Loucy (cell line): ENCODE measurements at regions not wholly inside any gene's neighbourhood (a gene's known extent, or its start where the extent isn't known, plus 50 kb on each side); places are given as distances from the start of the nearest gene placed in this dataset.
"Not testable (repeated sequence)": the region's sequence is repeated elsewhere in the genome, so short reads cannot be mapped to it uniquely, and the experiment has no call there.

Source experiments
- H2AFZ ChIP-seq: fragments of 200-600 bp; sonication (generic); 2 replicates; pipeline ENCODE4 v1.6.0; 2016; ENCODE audit warnings: antibody characterized with exemption, mild to moderate bottlenecking, low read length, moderate library complexity
- H3F3A ChIP-seq: fragments of 200-600 bp; 2 replicates; pipeline ENCODE4 v1.6.0; 2016; ENCODE audit warnings: antibody characterized with exemption, low read depth, mild to moderate bottlenecking
- H3K27me3 ChIP-seq: fragments of 200-600 bp; sonication (generic); 2 replicates; pipeline ENCODE4 v1.6.1; 2014; ENCODE audit warnings: low read length, mild to moderate bottlenecking; ENCODE audit not compliant: insufficient read depth, poor library complexity, severe bottlenecking
- H3K36me3 ChIP-seq: fragments of 200-600 bp; sonication (generic); 2 replicates; pipeline ENCODE4 v1.6.1; 2016; ENCODE audit warnings: low read length; ENCODE audit not compliant: insufficient read depth
- H3K4me1 ChIP-seq: fragments of 200-600 bp; sonication (generic); 2 replicates; pipeline ENCODE4 v1.5.1; 2014; ENCODE audit warnings: low read length, mild to moderate bottlenecking; ENCODE audit not compliant: insufficient read depth, poor library complexity, severe bottlenecking
- H3K4me2 ChIP-seq: fragments of 200-600 bp; sonication (generic); 2 replicates; pipeline ENCODE4 v1.6.0; 2014; ENCODE audit warnings: antibody characterized with exemption, low read length, low read depth, mild to moderate bottlenecking; ENCODE audit not compliant: poor library complexity, severe bottlenecking
- H3K4me3 ChIP-seq: fragments of 200-600 bp; sonication (generic); 2 replicates; pipeline ENCODE4 v1.5.1; 2014; ENCODE audit warnings: low read length, mild to moderate bottlenecking, mixed read lengths; ENCODE audit not compliant: poor library complexity, severe bottlenecking
- H3K79me2 ChIP-seq: fragments of 200-600 bp; sonication (generic); 2 replicates; pipeline ENCODE4 v1.6.1; 2014; ENCODE audit warnings: low read length; ENCODE audit not compliant: insufficient read depth
- H3K9ac ChIP-seq: fragments of 200-600 bp; sonication (generic); 2 replicates; pipeline ENCODE4 v1.6.0; 2014; ENCODE audit warnings: mild to moderate bottlenecking, low read depth, low read length, moderate library complexity; ENCODE audit not compliant: poor library complexity, severe bottlenecking
- H3K9me2 ChIP-seq: fragments of 200-600 bp; sonication (generic); replicated peaks from 2 replicates; pipeline ENCODE4 v1.6.1; 2016; ENCODE audit warnings: low read depth, low read length, mixed read lengths
- H3K9me3 ChIP-seq: fragments of 200-600 bp; sonication (generic); 2 replicates; pipeline ENCODE4 v1.6.1; 2014; ENCODE audit warnings: mild to moderate bottlenecking, antibody characterized with exemption, low read length, low read depth; ENCODE audit not compliant: insufficient read depth
- H4K20me1 ChIP-seq: fragments of 200-600 bp; sonication (generic); 2 replicates; pipeline ENCODE4 v1.6.0; 2014; ENCODE audit warnings: antibody characterized with exemption, low read length, mild to moderate bottlenecking; ENCODE audit not compliant: insufficient read depth, poor library complexity, severe bottlenecking
- CTCF ChIP-seq: fragments of 200-600 bp; sonication (generic); conservative IDR thresholded peaks from 2 replicates; pipeline ENCODE4 v1.5.1; 2014; ENCODE audit warnings: mild to moderate bottlenecking, antibody characterized with exemption, low read length
- EZH2phosphoT487 ChIP-seq: fragments of 200-600 bp; IDR thresholded peaks from 2 replicates; pipeline ENCODE4 v1.6.1; 2018; ENCODE audit warnings: antibody characterized with exemption, mild to moderate bottlenecking, moderate library complexity, borderline replicate concordance

DNA sequence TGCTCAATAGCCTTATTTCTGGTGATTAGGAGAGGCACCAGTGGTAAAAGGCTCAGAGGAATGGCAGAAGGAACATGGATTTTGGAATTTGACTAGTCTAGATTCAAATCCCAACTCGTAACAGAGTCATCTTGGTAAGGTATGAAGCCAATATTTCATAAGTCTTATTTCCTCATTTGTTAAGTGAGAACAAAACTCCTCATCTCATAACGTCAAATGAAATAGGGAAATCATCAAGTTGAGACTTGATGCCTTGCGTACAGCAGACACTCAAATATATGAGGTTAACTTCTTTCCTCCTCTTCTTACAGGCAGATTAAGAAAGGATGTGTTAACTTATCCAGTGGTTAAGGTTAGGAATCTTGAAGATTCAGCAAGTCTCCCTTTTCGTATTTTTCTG, 189.2 kb downstream of the DLEU7 start:
- no peak overlapping the region for H3K9ac ChIP-seq
- H3K9me3 ChIP-seq: no peaks in the 10 kb centered on the region
- H3K79me2 ChIP-seq: no peaks in the 10 kb centered on the region
- no peak overlapping the region for H3K4me2 ChIP-seq
- H3F3A ChIP-seq: no peaks in the 10 kb centered on the region
- H3K4me1 ChIP-seq: peaks cover 7% of the 10 kb centered on the region
- no peaks in the 10 kb centered on the region for H3K36me3 ChIP-seq
- H3K27me3 ChIP-seq: no peaks in the 10 kb centered on the region
- no peaks in the 10 kb centered on the region for H3K9me2 ChIP-seq
- no peaks in the 10 kb centered on the region for H4K20me1 ChIP-seq
- H3K4me3 ChIP-seq: no peak overlapping the region
- TF ChIP-seq EZH2phosphoT487 (no peak), CTCF (no peak)
- no peak overlapping the region for H2AFZ ChIP-seq

GRCh38 chr13:50661881-50662280, 181.6 kb downstream of the DLEU7 start:
- not testable (repeated sequence) for H3K4me1 ChIP-seq, H3K4me3 ChIP-seq, H3K9me3 ChIP-seq, H3K27me3 ChIP-seq, H3K4me2 ChIP-seq, H3K79me2 ChIP-seq, H4K20me1 ChIP-seq, H3K9me2 ChIP-seq, H3F3A ChIP-seq, H2AFZ ChIP-seq, H3K9ac ChIP-seq
- peaks cover 15% of the 10 kb centered on the region for H3K36me3 ChIP-seq

DNA sequence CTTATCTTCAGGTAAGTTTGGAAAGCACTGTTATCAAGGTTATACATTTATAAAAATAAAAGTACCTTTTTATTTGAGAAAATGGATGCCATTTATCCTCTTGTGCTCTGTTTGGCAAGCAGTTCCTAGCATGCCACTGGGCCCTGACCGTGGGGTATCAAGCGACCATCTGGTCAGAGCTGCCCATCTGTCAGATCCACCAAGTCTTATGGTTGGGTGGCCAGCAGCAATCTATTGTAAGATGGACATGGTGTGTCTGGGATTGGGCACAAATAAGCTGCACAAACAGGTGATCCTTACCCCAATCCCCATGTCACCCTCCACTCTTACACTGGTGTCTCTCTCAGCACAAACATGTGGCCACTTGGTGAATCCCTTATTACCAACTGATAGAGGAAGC, 178.5 kb downstream of the DLEU7 start:
- TF ChIP-seq CTCF (no peak), EZH2phosphoT487 (no peak)
- Histone ChIP-seq H3K4me3 (no peak overlapping the region), H3K4me1 (no peaks in the 10 kb centered on the region), H3K36me3 (peaks cover 15% of the 10 kb centered on the region), H3K4me2 (no peak overlapping the region), H3K27me3 (no peaks in the 10 kb centered on the region), H3F3A (no peaks in the 10 kb centered on the region), H2AFZ (no peak overlapping the region), H3K9me2 (no peaks in the 10 kb centered on the region), H3K9me3 (no peaks in the 10 kb centered on the region; the same call in 1 of the 2 replicates), H4K20me1 (no peaks in the 10 kb centered on the region), H3K79me2 (no peaks in the 10 kb centered on the region), H3K9ac (no peak overlapping the region)

GRCh38 chr13:50668049-50668448, 175.4 kb downstream of the DLEU7 start:
- H3K4me3 ChIP-seq: no peak overlapping the region
- no peaks in the 10 kb centered on the region for H3K27me3 ChIP-seq
- no peaks in the 10 kb centered on the region for H3K4me1 ChIP-seq
- H3K36me3 ChIP-seq: peaks cover 15% of the 10 kb centered on the region
- no peaks in the 10 kb centered on the region for H4K20me1 ChIP-seq
- no peaks in the 10 kb centered on the region for H3K9me2 ChIP-seq
- H3K9me3 ChIP-seq: no peaks in the 10 kb centered on the region; the same call in 1 of the 2 replicates
- H3K79me2 ChIP-seq: no peaks in the 10 kb centered on the region
- no peaks in the 10 kb centered on the region for H3F3A ChIP-seq
- no peak overlapping the region for H2AFZ ChIP-seq
- H3K4me2 ChIP-seq: no peak overlapping the region
- TF ChIP-seq CTCF: no peak
- TF ChIP-seq EZH2phosphoT487: no peak
- H3K9ac ChIP-seq: no peak overlapping the region
